ENCODE measurements at regions not wholly inside any gene's neighbourhood (a gene's known extent, or its start where the extent isn't known, plus 50 kb on each side); places are given as distances from the start of the nearest gene placed in this dataset.

- in situ Hi-C loops (cut with MboI; ENCODE audit: low pct_unique_long_range_greater_than_20kb, low sequenced_read_pairs, unreplicated experiment): loop anchor here (25.0 kb wide), 1 partner anchor 305 kb away; no protein-coding TSS in a partner anchor
Measured at GRCh38 chr4:42267724-42268123, 115.3 kb upstream of the BEND4 start.

GRCh38 chr4:42268824-42269223 lies 116.4 kb upstream of the BEND4 start:
- no peak for DNase-seq (ENCODE audit: low spot score)
- no peak for TF ChIP-seq CTCF (IDR thresholded peaks at IDR 0.05; ENCODE audit: extremely low read depth, insufficient read depth, missing control alignments)
- in situ Hi-C loops (cut with MboI; ENCODE audit: low pct_unique_long_range_greater_than_20kb, low sequenced_read_pairs, unreplicated experiment): loop anchor here (25.0 kb wide), 1 partner anchor 307 kb away; no protein-coding TSS in a partner anchor

More at GRCh38 chr4:42267724-42268123, 115.3 kb upstream of the BEND4 start:
- TF ChIP-seq CTCF (IDR thresholded peaks at IDR 0.05; ENCODE audit: extremely low read depth, insufficient read depth, missing control alignments): no peak
- DNase-seq (ENCODE audit: low spot score): no peak

- no peak for DNase-seq (ENCODE audit: low spot score)
- in situ Hi-C loops (cut with MboI; ENCODE audit: low pct_unique_long_range_greater_than_20kb, low sequenced_read_pairs, unreplicated experiment): loop anchor here (25.0 kb wide), 1 partner anchor 309 kb away; no protein-coding TSS in a partner anchor
- no peak for TF ChIP-seq CTCF (IDR thresholded peaks at IDR 0.05; ENCODE audit: extremely low read depth, insufficient read depth, missing control alignments)
Measured at GRCh38 chr4:42271096-42271495, 118.6 kb upstream of the BEND4 start.

- in situ Hi-C loops (cut with MboI; ENCODE audit: low pct_unique_long_range_greater_than_20kb, low sequenced_read_pairs, unreplicated experiment): loop anchor here (25.0 kb wide), 1 partner anchor 235 kb away; no protein-coding TSS in a partner anchor
- no peak for TF ChIP-seq CTCF (IDR thresholded peaks at IDR 0.05; ENCODE audit: extremely low read depth, insufficient read depth, missing control alignments)
Measured at GRCh38 chr4:42277291-42277690, 120.0 kb upstream of the SHISA3 start.

GRCh38 chr4:42278709-42279324 lies 118.5 kb upstream of the SHISA3 start:
- no peak for DNase-seq (ENCODE audit: low spot score)
- in situ Hi-C loops (cut with MboI; ENCODE audit: low pct_unique_long_range_greater_than_20kb, low sequenced_read_pairs, unreplicated experiment): loop anchor here (25.0 kb wide), 1 partner anchor 233 kb away; no protein-coding TSS in a partner anchor
- TF ChIP-seq CTCF (IDR thresholded peaks at IDR 0.05; ENCODE audit: extremely low read depth, insufficient read depth, missing control alignments): peak; percentile 12

More at GRCh38 chr4:42277291-42277690, 120.0 kb upstream of the SHISA3 start:
- DNase-seq (ENCODE audit: low spot score): no peak

- peak; percentile 65 for DNase-seq (ENCODE audit: low spot score)
- in situ Hi-C loops (cut with MboI; ENCODE audit: low pct_unique_long_range_greater_than_20kb, low sequenced_read_pairs, unreplicated experiment): loop anchor here (25.0 kb wide), 1 partner anchor 232 kb away; no protein-coding TSS in a partner anchor
- TF ChIP-seq CTCF (IDR thresholded peaks at IDR 0.05; ENCODE audit: extremely low read depth, insufficient read depth, missing control alignments): peak; percentile 73
Measured at GRCh38 chr4:42280327-42281095, 116.8 kb upstream of the SHISA3 start.

All from GM13977 (cell line).